ENCODE measurements at regions not wholly inside any gene's neighbourhood (a gene's known extent, or its start where the extent isn't known, plus 50 kb on each side); places are given as distances from the start of the nearest gene placed in this dataset.

DNA sequence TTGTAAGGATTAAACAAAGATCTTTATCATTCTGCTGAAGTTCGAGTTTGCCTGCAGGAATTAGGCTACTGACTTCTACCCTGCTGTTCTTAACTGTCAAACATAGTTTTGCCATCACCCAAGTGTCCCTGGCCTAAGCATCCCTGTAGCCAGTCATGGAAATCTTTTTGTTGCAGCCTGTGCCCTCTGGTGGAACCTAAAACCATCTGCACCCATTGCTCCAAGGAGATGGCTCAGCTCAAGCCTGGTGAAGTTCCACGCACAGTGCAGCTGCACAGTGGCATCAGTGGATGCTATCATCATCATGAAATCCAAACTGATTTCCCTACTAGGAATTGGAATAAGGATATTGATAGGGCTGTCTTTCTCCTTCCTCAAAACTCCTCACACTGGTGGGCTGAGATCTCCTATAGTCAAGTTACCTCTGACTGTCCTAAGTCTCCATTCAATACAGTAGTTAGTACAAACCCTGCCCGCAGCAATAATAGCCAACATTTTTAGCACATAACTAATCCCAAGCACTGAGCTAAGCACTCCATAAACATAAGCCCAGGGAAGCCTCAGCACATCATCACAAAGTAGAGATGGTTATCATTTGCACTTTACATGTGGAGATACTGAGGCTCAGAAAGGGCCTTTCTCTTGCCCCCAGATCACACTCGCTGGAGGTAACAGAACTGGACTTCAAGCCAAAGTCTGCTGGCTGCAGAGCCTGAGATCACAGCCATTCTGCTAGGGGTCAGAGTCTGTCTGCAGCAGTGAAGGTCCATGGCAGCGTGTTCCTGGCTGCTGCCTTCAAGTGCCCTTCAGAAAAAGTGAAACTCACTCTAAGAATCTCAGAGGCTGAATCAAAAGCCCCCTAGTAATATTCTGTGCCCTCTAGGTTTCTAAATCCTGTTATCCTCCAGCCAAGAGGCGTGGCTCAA lies 77.2 kb upstream of the MC3R start:
- in situ Hi-C loops (cut with HindIII; ENCODE audit: low sequenced_read_pairs) = no loop called here
- DNase-seq (ENCODE audit: low spot score) = peak; percentile 3

DNA sequence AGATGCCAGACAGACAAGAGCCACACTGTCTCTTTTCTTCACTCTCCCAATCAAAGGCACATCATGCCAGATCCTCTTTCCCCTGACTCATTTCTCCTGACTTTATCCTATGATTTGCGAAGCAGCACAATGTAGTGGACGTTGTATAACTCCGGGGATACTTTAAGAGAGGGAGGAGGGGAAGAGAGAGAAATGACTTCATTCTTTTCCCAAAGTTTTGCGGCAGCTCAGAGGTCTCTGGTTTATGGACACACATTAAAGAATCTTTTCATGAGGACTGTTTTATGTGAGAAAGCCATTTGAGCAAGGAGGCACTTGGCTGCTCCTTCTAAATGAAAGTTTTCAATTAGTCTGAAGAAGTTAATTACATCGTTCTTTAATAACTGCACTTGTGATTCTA lies 75.1 kb upstream of the MC3R start:
- DNase-seq (ENCODE audit: low spot score) = no peak
- in situ Hi-C loops (cut with HindIII; ENCODE audit: low sequenced_read_pairs) = no loop called here

DNA sequence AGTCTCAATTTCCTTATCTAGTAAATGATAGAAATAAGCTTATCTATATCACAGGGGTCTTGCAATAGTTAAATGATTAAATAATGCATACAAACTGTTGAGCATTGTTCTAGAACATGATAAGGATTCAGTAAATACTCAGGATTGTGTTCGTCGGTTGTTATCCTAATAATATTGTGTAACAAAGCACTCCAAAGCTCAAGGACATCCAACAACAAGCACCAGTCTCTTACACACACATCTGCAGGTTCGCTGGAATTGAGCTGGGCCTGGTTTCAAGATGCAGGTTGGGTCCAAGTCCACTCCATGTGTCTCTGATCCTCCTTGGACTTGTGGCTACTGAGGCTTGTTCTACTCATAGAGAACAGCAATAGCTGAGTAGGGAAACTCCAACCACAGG lies 74.1 kb upstream of the MC3R start:
- no peak for DNase-seq (ENCODE audit: low spot score)
- in situ Hi-C loops (cut with HindIII; ENCODE audit: low sequenced_read_pairs) = no loop called here

DNA sequence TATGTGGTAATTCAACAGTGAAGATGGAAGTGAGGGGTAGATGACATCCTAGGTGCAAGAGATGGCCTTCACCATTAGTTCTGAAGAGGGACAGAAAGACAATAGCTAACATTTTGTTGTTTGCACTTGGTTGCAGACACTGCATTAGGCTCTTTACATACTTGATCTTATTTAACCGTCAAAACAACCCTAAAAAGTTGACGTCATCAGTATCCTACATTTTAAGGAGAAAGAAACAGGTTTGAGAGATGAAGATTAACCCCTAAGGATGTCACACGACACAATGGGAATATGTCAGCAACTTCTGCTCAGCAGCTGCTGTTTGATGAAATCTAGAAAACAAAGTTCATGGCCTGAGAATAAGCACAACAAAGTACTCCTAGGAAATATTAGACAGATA lies 72.6 kb upstream of the MC3R start:
- in situ Hi-C loops (cut with HindIII; ENCODE audit: low sequenced_read_pairs) = no loop called here
- DNase-seq (ENCODE audit: low spot score) = no peak

DNA sequence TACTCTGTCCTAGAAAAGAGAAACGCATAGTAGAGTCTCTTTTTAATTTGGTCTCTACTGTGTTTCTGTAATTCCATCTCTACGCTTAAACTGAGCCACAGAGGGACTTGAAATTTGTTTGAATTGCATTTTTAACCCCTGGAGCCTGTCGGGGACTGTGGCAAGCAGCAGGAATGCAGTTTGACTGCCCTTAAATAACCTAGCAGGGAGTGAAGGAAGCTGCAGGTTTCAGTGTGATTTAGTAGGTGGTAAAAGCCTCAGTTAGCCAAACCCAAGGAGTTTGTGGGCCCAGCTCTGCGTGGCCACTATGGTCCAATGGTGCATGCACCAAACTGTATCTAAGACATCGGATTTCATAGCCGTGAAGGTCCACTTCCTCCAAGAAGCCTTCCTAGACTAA lies 70.3 kb upstream of the MC3R start:
- no peak for DNase-seq (ENCODE audit: low spot score)
- in situ Hi-C loops (cut with HindIII; ENCODE audit: low sequenced_read_pairs) = no loop called here

DNA sequence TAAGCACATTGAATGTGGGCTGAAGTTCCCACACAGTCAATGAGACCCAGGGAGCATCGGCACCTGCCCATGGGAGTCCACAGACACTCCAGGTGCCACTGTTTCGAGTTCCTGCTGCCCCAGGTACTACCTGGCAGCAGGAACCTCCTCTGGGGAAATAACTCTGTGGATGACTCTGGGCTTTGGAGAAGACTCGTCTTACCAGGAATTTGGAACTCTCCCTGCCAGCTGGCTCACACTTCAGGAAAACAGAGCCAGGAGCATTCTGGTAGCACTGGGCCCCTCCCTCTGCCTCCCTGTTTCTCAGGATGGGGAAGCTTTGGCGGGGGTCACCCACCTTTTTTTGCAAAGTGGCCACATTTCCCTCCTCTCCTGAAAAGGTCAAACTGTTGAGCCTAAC lies 69.5 kb upstream of the MC3R start:
- no peak for DNase-seq (ENCODE audit: low spot score)
- in situ Hi-C loops (cut with HindIII; ENCODE audit: low sequenced_read_pairs) = no loop called here

DNA sequence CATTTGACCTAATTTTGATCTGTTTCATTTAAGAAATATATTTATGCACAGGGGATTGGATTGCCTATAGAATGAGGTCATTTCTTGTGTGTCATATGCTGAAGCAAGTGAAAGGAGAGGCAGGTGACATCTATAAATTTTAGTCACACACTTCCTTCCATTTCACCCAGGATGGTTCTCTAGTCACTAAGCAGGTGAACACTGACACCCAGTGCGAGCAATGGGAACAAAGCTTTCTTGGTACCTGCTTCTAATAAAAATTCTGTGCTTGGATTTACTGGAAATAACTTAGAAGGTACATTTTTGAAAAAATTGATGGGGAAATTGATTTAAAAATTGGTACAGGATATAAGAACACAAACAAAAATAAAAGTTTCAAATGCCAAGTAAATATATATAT lies 66.9 kb upstream of the MC3R start:
- DNase-seq (ENCODE audit: low spot score) = no peak
- in situ Hi-C loops (cut with HindIII; ENCODE audit: low sequenced_read_pairs) = no loop called here

DNA sequence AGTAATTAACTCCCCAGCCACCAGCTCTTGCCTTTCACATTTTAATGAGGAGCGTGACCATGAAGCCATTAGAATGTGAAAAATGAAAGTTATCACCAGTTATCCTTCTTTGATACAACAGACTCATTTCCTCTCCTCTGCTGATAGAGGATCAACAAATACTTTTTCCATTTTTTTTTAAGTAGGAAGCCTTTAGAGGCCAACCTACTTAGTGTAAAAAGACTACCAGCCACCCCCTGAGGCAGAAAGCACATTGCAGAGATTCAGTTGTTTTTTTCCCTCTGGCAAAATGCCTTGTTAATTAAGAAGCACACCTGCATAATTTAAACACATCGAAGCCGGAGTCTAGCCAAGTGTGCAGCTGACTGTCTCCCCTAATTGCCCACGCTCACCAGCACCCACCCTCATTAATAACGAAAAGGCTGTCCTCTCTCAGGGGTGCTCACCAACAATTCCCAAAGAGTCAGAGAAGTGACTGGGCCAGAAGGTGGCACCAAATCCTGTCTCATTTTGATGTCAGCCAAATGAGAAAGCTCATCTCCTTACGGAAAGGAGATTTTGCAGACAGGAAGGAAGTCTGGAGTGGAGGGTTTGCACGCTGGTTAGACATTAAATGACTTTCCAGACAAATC lies 60.9 kb upstream of the MC3R start:
- peak; percentile 2 for DNase-seq (ENCODE audit: low spot score)
- in situ Hi-C loops (cut with HindIII; ENCODE audit: low sequenced_read_pairs) = no loop called here

DNA sequence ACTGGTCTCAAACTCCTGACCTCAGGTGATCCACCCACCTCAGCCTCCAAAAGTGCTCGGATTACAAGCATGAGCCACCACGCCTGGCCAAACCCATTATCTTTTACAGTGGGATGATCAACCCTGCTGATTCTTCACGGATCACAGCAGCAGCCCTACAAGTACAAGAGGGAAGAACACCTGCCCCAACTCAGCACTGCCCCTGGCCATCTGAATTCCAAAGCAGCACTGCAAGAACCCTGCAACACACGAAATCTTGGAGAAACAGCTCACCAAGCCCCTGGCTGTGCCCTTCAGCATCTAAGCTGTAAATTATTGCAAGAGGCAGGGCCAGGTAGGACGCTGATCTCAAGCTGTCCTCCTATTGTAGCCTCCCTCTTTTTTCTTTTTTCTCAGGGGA lies 54.5 kb upstream of the MC3R start:
- in situ Hi-C loops (cut with HindIII; ENCODE audit: low sequenced_read_pairs) = no loop called here
- no peak for DNase-seq (ENCODE audit: low spot score)

DNA sequence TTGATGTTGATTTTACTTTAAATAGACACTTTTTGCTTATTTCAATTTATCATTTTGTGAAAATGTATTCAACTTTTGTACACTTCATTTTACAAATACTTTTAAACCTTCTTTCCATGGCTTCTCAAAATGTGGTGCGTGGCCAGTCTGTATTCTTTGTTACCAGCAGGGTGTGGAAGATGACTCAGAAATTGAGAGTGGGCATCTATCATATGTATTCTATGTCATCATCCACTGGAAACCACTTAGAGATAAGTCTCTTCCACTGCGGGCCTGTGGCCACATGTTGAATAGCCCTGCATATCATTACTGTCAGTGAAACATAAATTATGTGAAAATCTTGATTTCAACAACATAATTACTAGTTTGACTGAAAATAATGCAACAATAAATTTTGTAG lies 52.6 kb upstream of the MC3R start:
- in situ Hi-C loops (cut with HindIII; ENCODE audit: low sequenced_read_pairs) = no loop called here

More for the DNA sequence above, 52.6 kb upstream of the MC3R start:
- no peak for DNase-seq (ENCODE audit: low spot score)

Data from G401 (cell line).